Cardiac septum (tissue), 1 donor: ENCODE measurements at regions not wholly inside any gene's neighbourhood (a gene's known extent, or its start where the extent isn't known, plus 50 kb on each side); places are given as distances from the start of the nearest gene placed in this dataset.

ENCODE experiments used
- DNase-seq: peaks from one replicate; pipeline ENCODE4 v3.0.0-alpha.2; 2020; ENCODE audit warnings: low spot score
- intact Hi-C: fragments of 100-400 bp; cut with DNase I; formaldehyde crosslinking; loops from one replicate; pipeline ENCODE4 v1.14.0; 2022
- donor health status: DM: no; HTN: no; CAD: no.

DNA sequence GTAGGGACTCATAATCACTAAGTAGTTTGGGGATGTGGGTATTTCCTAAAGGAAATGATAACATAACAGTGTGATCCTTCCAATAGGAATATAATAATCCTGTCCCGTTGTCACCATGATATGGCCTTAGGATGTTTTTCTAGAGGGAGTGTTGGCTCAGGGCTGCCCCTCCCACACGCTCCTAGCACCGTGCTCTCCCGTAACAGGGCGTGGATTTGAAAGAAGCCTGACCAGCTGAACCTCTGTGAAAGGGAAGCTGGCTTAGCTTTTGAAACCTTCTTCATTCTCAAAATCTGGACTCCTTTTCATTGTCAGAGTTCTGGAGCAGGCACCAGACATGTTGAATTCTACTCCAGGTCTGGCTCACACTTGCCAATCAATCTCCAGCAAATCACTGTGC lies 103.4 kb upstream of the SASH1 start:
- intact Hi-C loops = no loop called here
- no peak for DNase-seq

- intact Hi-C loops = no loop called here
- DNase-seq = no peak
Observed at GRCh38 chr6:148239801-148240460, 102.7 kb upstream of the SASH1 start.

DNA sequence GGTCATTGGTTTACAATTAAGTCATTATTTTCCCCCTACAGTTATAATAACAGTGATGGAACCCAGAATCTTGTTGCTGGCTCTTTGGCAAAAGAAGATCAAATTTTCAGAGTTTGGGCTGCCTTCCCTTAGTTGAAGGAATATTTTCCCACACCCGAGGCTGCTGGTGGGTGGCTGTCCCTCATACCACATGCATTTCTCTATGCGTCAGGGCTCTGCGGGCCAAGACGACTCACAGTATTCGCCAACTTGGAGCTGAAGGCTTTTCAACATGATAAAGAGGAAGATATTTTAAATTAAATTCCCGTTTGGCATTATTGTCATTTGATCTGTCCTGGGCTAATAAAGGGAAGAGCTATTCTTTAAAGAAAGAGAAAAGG lies 102.2 kb upstream of the SASH1 start:
- intact Hi-C loops = no loop called here

DNA sequence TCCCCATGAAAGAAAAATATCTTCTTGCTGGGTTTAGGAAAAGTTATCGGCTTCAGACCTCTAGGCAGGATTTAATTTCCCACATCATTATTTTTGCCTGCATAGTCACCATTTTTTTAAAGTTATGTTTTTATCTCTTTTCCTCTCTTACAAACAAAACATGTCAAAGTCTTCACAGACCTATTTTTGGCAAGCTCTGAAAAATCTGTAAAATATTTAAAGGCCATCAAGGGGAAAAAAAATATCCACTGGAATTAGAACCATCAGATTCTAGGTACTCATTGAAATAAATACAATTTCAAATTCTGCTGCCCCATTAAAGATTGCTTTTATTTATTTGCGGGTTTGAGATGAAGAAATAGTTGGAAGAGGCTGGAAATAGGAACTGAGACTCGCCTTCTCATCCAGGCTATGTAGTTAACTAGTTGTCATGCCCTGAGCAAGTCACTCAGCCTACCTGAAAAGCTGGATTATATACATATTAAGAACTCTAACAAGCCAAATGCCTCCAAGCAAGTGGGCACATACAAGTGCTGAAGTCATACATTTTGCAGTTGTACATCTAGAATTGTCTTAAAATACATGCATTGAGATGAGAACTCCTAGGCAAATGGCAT lies 101.7 kb upstream of the SASH1 start:
- no peak for DNase-seq
- intact Hi-C loops = no loop called here

More for the DNA sequence above, 102.2 kb upstream of the SASH1 start:
- DNase-seq = no peak

DNA sequence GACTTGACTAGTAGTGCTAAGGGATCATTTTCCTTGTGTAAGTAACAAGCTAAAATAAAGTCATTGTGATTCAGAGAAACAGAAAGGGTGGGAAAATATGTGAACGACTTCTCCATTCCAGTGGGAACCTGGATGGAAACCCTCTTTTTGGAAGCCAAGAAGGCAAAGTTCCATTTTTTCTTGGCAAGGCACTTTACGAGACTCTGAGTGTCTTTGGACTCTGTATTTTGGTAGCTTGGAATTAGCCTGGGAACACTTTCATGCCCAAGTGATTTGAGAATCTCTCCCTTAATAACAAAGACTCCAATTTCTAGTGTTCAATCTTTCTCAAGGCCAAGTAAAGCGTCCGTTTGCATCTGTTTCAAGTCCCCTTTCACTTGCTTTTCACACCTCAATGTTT lies 100.5 kb upstream of the SASH1 start:
- no peak for DNase-seq
- intact Hi-C loops = no loop called here

DNA sequence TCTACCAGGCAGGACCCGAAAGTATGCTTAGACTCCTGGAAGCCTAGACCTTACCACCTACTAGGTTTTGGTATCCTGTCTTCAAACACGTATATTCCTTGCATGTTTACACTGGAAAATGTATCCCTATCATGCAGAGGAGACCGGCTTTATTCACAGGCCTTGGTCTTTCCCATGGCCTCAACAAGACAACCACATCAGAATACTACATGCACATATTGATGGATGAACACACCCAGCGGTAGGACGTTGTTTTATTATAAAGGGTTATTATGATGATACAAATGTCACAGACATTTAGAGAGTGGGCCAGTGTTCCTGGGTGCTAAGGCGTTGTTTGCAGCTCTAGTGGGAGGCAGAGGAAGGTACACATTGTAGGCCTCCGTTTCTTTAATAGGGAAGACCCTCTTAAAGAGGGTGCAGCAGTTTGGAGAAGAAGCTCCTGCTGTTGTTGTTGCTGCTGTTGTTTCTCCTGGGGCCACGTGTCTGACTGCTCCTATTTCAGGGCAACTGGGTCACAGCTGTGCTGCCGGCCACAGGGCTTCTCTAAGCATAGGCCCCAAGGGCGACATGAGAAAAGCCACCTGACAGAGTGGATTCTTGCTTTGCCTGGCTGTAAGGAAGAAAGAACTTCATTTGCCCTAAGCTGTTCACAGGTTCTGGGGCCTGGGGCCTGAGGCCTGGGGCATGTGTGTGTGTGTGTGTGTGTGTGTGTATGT lies 98.3 kb upstream of the SASH1 start:
- intact Hi-C loops = no loop called here
- DNase-seq = no peak

- intact Hi-C loops = loop anchor here (5.0 kb wide), 1 partner anchor 215 kb away; no protein-coding TSS in a partner anchor
- no peak for DNase-seq
Observed at GRCh38 chr6:148247386-148248063, 95.1 kb upstream of the SASH1 start.

DNA sequence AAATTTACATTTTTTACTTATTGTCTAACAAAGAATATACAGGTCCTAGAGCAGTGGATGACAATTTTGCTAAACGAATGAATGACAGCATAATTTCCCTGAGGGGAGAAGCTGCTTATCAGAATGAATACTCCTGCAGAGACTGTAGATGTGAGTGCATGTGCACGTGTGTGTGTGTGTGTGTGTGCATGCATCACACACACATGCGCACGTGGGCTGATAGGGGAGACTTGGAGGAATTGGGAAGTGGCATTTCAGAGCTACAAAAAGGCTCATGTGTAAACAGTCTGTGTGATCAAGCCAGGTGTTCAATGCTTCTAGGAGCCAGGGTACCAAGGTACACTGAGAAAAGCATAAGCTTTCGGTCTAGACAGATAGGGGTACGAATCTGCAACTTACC lies 93.5 kb upstream of the SASH1 start:
- DNase-seq = no peak
- intact Hi-C loops = loop anchor here (5.0 kb wide), 1 partner anchor 213 kb away; no protein-coding TSS in a partner anchor

- no peak for DNase-seq
- intact Hi-C loops = loop anchor here (5.0 kb wide), 1 partner anchor 212 kb away; no protein-coding TSS in a partner anchor
Observed at GRCh38 chr6:148249679-148250375, 92.8 kb upstream of the SASH1 start.

DNA sequence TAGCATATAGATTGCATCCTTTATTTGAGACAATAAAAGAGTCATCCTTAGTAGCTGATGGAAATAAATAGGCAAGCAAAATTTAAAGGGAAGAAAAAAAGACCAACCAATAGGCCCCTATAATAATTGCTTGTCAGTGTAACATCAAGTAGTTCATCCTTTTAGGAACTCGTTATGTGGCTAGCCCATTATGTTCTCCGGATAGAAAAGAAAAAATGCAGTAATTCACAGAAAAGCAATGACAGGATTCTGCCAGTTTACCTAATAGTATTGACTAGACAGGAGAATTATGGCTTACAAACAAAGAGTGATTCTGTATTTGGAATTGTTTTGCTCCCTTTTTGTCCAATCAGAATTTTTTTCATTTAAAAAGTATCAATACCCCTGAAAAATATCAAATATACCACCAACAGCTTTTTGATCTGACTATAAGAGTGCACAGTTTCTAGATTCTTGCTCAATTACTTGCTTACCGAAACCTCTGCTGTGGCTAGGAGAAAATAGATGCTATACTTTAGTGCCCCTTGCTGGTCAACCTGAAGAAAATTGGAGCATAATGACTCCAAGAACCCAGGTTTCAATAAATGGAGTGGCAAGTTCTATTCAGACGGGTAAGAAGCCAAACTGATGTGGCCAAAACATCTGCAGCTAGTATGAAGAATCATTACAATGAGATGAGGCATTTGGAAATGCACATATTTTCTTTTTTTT lies 91.5 kb upstream of the SASH1 start:
- DNase-seq = no peak
- intact Hi-C loops = loop anchor here (1.0 kb wide), 1 partner anchor 74 kb away; no protein-coding TSS in a partner anchor

GRCh38 chr6:148251891-148252290 lies 90.7 kb upstream of the SASH1 start:
- DNase-seq = no peak
- intact Hi-C loops = loop anchor here (1.0 kb wide), 1 partner anchor 75 kb away; no protein-coding TSS in a partner anchor

GRCh38 chr6:148257810-148258209 lies 84.8 kb upstream of the SASH1 start:
- intact Hi-C loops = no loop called here
- DNase-seq = no peak

DNA sequence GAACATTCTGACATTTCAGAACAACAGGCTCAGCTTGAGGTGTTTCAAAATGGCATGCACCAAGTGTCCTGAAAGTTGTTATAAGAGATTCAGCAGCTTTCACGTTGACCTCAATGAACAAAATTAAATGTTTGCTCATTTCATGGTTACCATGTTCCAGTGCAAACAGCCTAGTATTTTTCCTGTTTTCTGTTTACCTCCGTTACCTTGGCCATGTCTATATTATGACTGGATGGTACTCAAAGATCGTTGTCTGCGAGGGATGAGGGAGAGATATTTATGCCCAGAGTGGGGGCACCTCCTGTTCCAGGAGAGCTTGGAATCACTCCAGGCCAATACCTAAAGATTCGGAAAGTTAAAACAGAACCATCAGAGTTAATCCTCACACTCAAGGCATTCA lies 83.8 kb upstream of the SASH1 start:
- DNase-seq = no peak
- intact Hi-C loops = no loop called here

DNA sequence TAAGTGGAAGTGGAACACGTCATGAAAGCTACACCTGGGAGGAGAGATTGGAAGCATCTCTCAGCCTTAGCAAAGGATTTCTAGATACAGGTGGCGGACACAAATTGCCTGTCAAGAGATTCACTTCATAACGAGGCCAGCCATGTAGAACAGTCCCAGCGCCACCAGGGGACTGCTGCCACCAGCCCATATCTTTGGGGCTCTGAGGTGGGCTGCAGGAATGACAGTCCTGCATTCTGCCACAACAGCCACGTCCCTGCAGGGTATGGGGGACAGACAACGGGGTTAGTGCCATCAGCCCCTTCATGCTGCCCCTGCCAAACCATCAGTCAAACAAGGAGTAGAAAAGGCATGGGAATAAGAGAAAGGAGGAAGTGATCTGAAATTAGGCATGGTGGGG lies 81.2 kb upstream of the SASH1 start:
- intact Hi-C loops = no loop called here
- no peak for DNase-seq

DNA sequence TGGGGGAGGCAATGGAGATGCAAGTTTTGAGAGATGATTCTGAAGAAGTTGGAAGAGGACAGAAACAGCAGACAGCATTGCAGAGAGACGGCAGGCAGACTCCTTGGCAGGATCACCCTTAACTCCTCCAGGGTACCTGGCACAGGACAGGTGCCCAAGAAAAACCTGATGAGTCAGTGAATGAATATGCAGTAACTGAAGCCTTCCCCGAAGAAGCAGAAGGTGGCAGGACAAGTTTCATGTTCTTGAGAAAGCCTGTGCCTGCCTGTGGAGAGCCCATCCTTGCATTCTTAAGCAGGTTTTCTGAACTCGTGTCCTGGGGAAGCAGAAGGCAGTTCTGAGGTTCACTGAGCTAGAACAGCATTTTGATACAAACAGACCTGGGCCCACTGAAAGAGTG lies 79.6 kb upstream of the SASH1 start:
- DNase-seq = no peak
- intact Hi-C loops = no loop called here

- DNase-seq = no peak
- intact Hi-C loops = no loop called here
Observed at GRCh38 chr6:148263961-148264360, 78.7 kb upstream of the SASH1 start.

GRCh38 chr6:148265054-148265453 lies 77.6 kb upstream of the SASH1 start:
- intact Hi-C loops = no loop called here
- DNase-seq = no peak

DNA sequence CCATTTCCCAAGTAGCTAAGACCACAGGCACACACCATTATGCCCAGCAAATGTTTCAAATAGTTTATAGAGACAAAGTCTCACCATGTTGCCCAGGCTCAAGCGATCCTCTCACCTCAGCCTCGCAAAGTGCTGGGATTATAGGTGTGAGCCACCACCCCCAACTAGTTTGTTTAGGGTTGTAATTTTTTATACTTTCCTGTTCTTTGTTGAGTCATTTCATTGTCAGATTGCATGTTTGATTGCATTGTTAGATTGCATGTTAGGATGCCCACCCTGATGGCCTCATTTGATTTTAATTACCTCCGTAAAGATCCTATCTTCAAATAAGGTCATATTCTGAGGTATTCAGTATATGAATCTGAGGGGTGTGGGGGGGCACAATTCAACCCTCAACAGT lies 73.3 kb upstream of the SASH1 start:
- DNase-seq = no peak
- intact Hi-C loops = no loop called here
